ENCODE measurements at regions not wholly inside any gene's neighbourhood (a gene's known extent, or its start where the extent isn't known, plus 50 kb on each side); places are given as distances from the start of the nearest gene placed in this dataset.

GRCh38 chr9:82148426-82148810, 159.8 kb downstream of the SPATA31D1 start:
- no peak overlapping the region for H3K4me2 ChIP-seq
- H3K4me1 ChIP-seq, result peaks cover 6% of the 10 kb centered on the region; the same call in 1 of the 2 replicates

GRCh38 chr9:82148901-82149461, 160.4 kb downstream of the SPATA31D1 start:
- no peak overlapping the region for H3K27ac ChIP-seq

More at GRCh38 chr9:82148426-82148810, 159.8 kb downstream of the SPATA31D1 start:
- Histone ChIP-seq H3K4me3 (no peak overlapping the region), H4K20me1 (no peaks in the 10 kb centered on the region), H3K27ac (no peak overlapping the region), H3K27me3 (no peaks in the 10 kb centered on the region), H3K36me3 (no peaks in the 10 kb centered on the region), H3K9me3 (no peaks in the 10 kb centered on the region), H3K9ac (no peak overlapping the region)
- TF ChIP-seq Cebpa-rat (IDR thresholded peaks at IDR 0.05), result no peak

GRCh38 chr9:82149501-82149946, 161.0 kb downstream of the SPATA31D1 start:
- no peak overlapping the region for H3K4me2 ChIP-seq
- H3K9ac ChIP-seq, result no peak overlapping the region
- no peak for TF ChIP-seq Cebpa-rat (IDR thresholded peaks at IDR 0.05)
- H3K4me3 ChIP-seq, result no peak overlapping the region
- H3K27ac ChIP-seq, result no peak overlapping the region
- no peaks in the 10 kb centered on the region for H4K20me1 ChIP-seq
- H3K27me3 ChIP-seq, result no peaks in the 10 kb centered on the region
- H3K4me1 ChIP-seq, result peaks cover 6% of the 10 kb centered on the region; the same call in 1 of the 2 replicates
- no peaks in the 10 kb centered on the region for H3K36me3 ChIP-seq
- no peaks in the 10 kb centered on the region for H3K9me3 ChIP-seq

More at GRCh38 chr9:82148901-82149461, 160.4 kb downstream of the SPATA31D1 start:
- Histone ChIP-seq H4K20me1 (no peaks in the 10 kb centered on the region), H3K4me1 (peaks cover 6% of the 10 kb centered on the region; the same call in 1 of the 2 replicates), H3K9ac (no peak overlapping the region), H3K9me3 (no peaks in the 10 kb centered on the region), H3K4me3 (no peak overlapping the region), H3K27me3 (no peaks in the 10 kb centered on the region), H3K4me2 (no peak overlapping the region), H3K36me3 (no peaks in the 10 kb centered on the region)
- TF ChIP-seq Cebpa-rat (IDR thresholded peaks at IDR 0.05), result no peak

- Histone ChIP-seq H3K36me3 (no peaks in the 10 kb centered on the region), H3K27me3 (no peaks in the 10 kb centered on the region), H3K27ac (no peak overlapping the region), H4K20me1 (no peaks in the 10 kb centered on the region), H3K4me1 (peaks cover 6% of the 10 kb centered on the region; the same call in 1 of the 2 replicates), H3K4me2 (no peak overlapping the region), H3K9me3 (no peaks in the 10 kb centered on the region), H3K4me3 (no peak overlapping the region), H3K9ac (no peak overlapping the region)
- no peak for TF ChIP-seq Cebpa-rat (IDR thresholded peaks at IDR 0.05)
These were observed 163.6 kb downstream of the SPATA31D1 start for GRCh38 chr9:82152181-82152580.

GRCh38 chr9:82153032-82153431, 164.5 kb downstream of the SPATA31D1 start:
- no peak for TF ChIP-seq Cebpa-rat (IDR thresholded peaks at IDR 0.05)
- Histone ChIP-seq H3K4me2 (no peak overlapping the region), H3K9me3 (no peaks in the 10 kb centered on the region), H3K36me3 (no peaks in the 10 kb centered on the region), H3K4me1 (peaks cover 6% of the 10 kb centered on the region; the same call in 1 of the 2 replicates), H3K9ac (no peak overlapping the region), H3K27me3 (no peaks in the 10 kb centered on the region), H3K4me3 (no peak overlapping the region), H4K20me1 (no peaks in the 10 kb centered on the region), H3K27ac (no peak overlapping the region)

GRCh38 chr9:82154573-82154972, 166.0 kb downstream of the SPATA31D1 start:
- Histone ChIP-seq H3K9ac (no peak overlapping the region), H3K27ac (no peak overlapping the region)

GRCh38 chr9:82161876-82162275, 173.3 kb downstream of the SPATA31D1 start:
- Histone ChIP-seq H4K20me1 (no peaks in the 10 kb centered on the region), H3K4me3 (no peak overlapping the region), H3K9me3 (no peaks in the 10 kb centered on the region), H3K27me3 (no peaks in the 10 kb centered on the region), H3K4me2 (no peak overlapping the region), H3K4me1 (no peaks in the 10 kb centered on the region), H3K9ac (no peak overlapping the region), H3K36me3 (no peaks in the 10 kb centered on the region), H3K27ac (no peak overlapping the region)
- no peak for TF ChIP-seq Cebpa-rat (IDR thresholded peaks at IDR 0.05)

More at GRCh38 chr9:82154573-82154972, 166.0 kb downstream of the SPATA31D1 start:
- Histone ChIP-seq H3K27me3 (no peaks in the 10 kb centered on the region), H3K9me3 (no peaks in the 10 kb centered on the region), H3K4me2 (no peak overlapping the region), H4K20me1 (no peaks in the 10 kb centered on the region), H3K36me3 (no peaks in the 10 kb centered on the region), H3K4me3 (no peak overlapping the region), H3K4me1 (peaks cover 1% of the 10 kb centered on the region; the same call in 1 of the 2 replicates)
- no peak for TF ChIP-seq Cebpa-rat (IDR thresholded peaks at IDR 0.05)

- H3K27me3 ChIP-seq, result no peaks in the 10 kb centered on the region
- H4K20me1 ChIP-seq, result no peaks in the 10 kb centered on the region
- H3K36me3 ChIP-seq, result no peaks in the 10 kb centered on the region
- H3K9ac ChIP-seq, result no peak overlapping the region
- H3K9me3 ChIP-seq, result no peaks in the 10 kb centered on the region
- no peak for TF ChIP-seq Cebpa-rat (IDR thresholded peaks at IDR 0.05)
- no peak overlapping the region for H3K27ac ChIP-seq
- H3K4me1 ChIP-seq, result no peaks in the 10 kb centered on the region
- no peak overlapping the region for H3K4me3 ChIP-seq
- H3K4me2 ChIP-seq, result no peak overlapping the region
These were observed 175.6 kb downstream of the SPATA31D1 start for GRCh38 chr9:82164159-82164558.

- no peaks in the 10 kb centered on the region for H3K9me3 ChIP-seq
- no peak for TF ChIP-seq Cebpa-rat (IDR thresholded peaks at IDR 0.05)
- H3K27me3 ChIP-seq, result no peaks in the 10 kb centered on the region
- peaks cover 20% of the 10 kb centered on the region for H3K4me1 ChIP-seq
- no peaks in the 10 kb centered on the region for H3K36me3 ChIP-seq
- H3K4me2 ChIP-seq, result no peak overlapping the region
- H4K20me1 ChIP-seq, result no peaks in the 10 kb centered on the region
- no peak overlapping the region for H3K9ac ChIP-seq
- H3K27ac ChIP-seq, result no peak overlapping the region
- no peak overlapping the region for H3K4me3 ChIP-seq
These were observed 178.7 kb downstream of the SPATA31D1 start for GRCh38 chr9:82167296-82167695.

- TF ChIP-seq Cebpa-rat (IDR thresholded peaks at IDR 0.05), result no peak
- Histone ChIP-seq H3K36me3 (no peaks in the 10 kb centered on the region), H3K4me3 (no peak overlapping the region), H4K20me1 (no peaks in the 10 kb centered on the region), H3K9ac (no peak overlapping the region), H3K27ac (no peak overlapping the region), H3K27me3 (no peaks in the 10 kb centered on the region), H3K9me3 (no peaks in the 10 kb centered on the region), H3K4me2 (no peak overlapping the region), H3K4me1 (peaks cover 20% of the 10 kb centered on the region)
These were observed 180.0 kb downstream of the SPATA31D1 start for GRCh38 chr9:82168585-82168984.

Measured in BLaER1 (cell line).